ENCODE measurements at regions not wholly inside any gene's neighbourhood (a gene's known extent, or its start where the extent isn't known, plus 50 kb on each side); places are given as distances from the start of the nearest gene placed in this dataset.
A peak's percentile ranks its signal among the peaks of the same experiment; 100 is the strongest.
"Not testable (repeated sequence)": the region's sequence is repeated elsewhere in the genome, so short reads cannot be mapped to it uniquely, and the experiment has no call there.

DNA sequence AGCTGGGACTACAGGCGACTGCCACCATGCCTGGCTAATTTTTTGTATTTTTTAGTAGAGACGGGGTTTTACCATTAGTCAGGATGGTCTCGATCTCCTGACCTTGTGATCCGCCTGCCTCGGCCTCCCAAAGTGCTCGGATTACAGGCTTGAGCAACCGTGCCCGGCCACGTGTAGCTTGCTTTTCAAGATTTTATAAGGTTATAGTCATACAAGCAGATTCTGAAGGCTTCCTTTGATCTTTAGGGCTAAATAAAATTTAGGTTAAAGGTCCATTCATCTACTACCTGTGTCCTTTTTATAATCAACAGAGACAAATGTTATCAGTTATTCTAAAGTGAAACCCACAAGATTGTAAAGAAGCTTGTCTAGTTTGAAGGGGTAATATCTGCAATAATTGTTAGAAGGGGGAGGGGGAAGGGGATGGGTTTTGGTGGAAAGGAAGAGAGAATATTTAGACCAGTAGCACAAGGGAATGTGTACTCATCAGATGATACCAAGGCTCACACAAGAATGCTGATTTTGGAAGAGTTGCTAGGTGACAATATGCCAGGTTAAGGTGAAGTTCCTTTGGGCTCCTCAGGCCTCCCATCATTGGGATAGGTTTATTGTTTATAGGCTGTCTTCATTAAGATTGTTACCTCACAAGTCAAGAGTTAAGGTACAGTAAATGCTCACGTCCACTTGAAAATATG, 284.7 kb downstream of the ALDH8A1 start:
- no peak for DNase-seq

DNA sequence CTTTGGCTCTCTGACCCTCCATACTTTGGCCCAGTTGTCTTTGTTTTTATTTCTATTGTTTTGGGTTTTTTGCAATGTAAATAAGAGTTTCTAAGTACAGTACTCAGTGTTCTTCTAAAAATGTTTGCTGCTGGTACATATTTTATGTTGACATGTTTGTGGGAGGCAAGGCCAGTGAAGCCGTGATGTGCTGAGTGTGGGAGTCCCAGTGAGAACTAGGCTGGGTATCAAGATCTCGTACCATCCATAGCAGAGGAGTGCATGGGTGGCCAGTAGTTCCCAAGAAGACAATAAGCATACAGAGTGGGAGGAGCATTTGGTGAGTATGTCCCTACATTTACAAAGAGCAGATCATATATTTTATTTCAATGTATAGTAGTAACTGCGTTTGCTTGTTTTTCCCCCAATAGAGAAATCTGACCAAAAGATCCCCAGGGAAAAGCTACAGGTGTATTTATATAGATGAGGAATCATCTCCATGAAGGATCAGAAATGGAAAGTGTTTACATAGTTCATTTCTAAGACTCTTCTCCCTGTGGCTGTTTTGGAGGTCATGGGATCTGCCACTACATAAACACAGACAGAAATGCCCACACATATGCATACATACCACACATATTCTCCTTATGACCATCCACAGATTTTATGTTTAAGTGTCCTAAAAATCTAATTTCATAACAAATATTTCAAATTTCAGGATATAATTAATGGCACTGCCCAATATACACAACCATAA, 285.9 kb downstream of the ALDH8A1 start:
- DNase-seq, result no peak

DNA sequence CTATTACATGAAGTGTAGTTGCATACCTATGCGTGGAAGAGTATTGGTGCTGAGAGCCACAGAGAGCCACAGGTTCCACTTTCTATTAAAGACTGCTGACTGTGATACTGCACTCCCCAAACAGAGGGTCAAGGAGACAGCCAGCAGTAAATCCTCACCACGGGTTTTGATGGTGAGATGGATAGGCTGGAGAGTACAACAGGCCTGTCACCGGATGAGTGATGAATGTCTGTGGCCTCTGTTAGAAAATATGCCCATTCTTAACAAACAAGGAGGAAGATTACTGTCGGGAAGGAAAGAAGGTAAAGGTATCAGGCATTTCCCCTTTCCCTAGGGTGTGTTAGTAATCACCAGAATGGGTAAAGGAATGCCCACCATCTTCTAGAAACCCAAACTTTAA, 286.5 kb downstream of the ALDH8A1 start:
- DNase-seq, result no peak

DNA sequence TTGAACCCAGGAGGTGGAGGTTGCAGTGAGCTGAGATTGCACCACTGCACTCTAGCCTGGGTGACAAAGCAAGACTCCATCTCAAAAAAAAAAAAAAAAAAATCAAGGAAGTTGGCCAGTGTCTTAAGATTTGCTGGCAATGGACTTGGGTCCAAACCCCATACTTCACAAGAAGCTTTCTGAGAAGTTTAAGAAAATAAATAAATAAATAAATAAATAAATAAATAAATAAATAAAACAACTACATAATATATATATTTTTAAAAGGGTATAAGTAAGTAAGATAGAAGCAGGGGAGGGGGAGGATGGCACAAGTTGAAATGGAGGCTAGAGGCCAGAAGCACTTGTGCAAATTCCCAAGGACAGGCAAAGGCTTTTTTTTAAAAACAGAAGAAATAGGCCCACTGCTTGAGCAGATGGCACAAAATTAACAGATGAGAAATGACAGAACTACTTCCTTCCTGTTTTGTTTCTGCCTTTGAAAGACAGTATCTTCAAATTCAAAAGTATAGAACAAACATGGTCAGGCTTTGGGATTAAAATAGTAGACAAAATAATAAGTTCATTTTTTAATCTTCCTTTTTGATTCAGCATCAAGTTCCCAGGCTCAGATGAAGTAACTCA, 287.7 kb downstream of the ALDH8A1 start:
- DNase-seq, result no peak

DNA sequence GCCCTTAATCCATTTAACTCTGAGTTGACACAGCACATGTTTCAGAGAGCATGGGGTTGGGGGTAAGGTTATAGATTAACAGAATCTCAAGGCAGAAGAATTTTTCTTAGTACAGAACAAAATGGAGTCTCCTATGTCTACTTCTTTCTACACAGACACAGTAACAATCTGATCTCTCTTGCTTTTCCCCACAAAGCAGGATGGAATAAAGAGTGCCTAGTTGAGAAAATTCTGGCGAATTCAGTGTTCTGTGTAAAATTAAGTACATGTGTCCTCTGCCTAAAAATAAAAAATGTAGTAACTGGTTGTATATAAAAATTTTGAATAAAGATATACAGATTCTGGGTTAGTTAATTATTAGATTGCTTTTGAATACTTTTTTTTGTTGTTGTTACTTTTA, 290.0 kb downstream of the ALDH8A1 start:
- not testable (repeated sequence) for DNase-seq

DNA sequence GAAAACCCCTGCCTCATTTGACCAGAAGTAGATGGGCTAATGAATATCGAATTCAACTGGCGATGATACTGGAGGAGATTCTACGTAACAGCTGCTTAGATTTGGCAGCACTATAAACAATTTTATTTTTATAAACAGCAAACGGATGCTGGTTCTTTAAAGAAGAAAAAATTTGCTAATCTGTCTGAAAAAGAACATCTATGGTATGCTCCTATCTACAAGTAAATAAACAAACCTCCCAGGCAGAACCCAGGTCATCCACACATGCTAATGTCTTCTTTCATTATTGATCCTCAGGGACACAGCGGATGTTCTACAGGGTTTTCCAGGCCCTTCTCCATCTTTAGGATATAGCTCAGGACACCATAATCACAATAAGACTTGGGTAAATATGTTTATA, 291.3 kb downstream of the ALDH8A1 start:
- DNase-seq, result no peak

DNA sequence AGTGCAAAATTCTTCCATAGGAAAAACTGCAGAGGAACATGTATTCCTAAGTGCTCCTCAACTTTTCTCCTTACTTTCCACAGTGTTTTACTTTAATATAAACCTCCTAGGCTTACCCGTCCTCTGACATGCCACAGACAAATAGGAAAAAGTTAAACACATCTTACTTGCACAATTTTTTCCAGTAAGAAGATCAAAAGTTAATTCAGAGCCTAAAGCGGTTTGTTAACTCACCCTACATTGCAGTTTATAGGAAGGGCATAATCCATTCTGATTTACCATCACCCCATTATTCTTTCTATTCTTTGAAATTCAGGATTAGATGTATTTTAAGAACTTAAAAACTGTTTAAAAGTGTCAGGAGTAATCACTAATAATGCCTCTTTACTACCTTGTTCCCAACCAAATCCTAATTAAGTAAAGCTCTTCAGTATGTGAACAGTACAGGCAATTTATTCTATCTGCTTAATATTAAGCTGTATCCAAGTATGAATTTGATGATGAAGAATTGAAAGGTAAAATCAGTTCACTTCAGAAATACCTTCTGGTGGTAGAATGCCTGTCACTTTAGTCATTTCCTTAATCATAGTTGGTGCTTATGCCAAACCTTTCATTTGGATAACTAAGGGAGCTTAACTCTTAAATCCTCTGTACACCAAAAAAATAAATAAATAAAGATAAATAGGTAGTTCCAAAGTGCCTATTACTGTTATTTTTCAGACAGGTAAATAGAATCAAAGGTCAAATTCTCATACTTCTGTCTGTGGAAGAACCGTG, 292.0 kb downstream of the ALDH8A1 start:
- DNase-seq, result no peak

DNA sequence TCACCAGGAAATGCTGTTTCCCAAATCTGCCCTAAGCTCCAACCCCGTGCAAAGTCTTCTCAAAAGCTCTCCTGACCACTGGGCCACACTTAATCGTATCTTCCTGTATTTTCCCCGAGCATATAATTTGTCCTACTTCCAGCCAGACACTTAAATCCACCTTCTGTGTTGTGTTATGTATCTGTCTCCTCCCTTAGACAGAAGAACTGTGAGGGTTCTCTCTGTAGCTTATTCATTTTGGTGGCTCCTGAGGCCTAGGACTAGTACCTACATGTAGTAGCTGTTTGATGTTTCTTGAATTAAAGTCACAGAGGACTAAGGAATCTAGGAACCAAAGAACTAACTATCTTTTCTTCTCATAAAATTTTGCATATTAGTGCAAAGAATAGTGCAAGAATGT, 292.6 kb downstream of the ALDH8A1 start:
- no peak for DNase-seq

DNA sequence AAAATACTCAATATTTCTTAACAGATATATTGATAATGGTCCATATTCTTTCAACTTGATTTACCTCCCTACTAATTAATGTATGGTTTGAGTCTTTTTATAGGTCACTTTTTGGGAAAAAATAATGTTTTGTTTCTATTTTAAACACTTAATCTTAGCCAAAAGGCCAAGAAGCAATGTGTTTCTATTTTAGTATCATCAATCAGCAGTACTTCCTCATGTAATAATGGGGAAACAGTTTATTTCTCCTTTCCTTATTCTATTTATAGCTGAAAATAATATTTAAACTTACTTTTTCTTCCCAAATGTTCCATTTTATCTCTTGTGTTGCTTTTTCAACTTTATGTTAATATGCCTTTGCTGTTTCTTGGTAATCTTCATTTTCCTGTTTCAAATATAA, 295.1 kb downstream of the ALDH8A1 start:
- no peak for DNase-seq

DNA sequence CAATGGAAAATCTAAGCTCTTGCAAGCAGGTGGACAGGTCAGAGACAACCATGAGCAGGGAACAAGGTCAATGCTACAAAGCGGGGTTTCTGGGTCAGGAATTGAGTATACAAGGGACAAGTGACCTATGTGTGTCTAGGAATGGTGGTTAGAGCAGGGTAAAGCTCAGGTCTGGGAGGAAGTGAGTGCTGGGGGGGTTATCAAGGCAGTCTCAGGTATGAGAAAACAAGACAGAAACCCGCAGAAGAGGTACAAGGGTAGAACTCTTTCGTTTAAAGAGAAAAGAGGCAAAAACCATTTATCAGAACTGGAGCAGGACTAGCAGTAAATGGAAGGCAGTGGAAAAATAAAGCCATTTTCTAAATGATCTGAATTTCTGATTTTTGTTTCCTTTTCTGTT, 298.4 kb downstream of the ALDH8A1 start:
- DNase-seq, result no peak

DNA sequence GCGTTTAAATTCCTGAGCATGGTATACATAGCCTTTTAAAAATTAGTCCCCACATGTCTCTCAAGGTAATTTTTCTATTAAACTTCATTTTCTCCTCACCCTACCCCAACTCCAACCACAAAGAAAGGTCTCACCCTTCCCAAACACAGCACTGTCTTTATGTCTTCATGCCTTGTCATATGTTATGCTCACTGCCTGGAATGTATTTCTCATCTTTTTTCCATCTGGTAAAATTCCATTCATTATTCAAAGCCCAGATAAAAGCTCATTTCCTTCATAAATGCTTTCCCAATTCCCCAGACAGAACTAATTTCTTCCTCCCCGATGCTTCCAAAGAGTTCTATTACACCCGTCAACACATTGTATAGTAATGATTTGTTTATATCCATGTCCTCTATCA, 302.0 kb downstream of the ALDH8A1 start:
- DNase-seq, result no peak

DNA sequence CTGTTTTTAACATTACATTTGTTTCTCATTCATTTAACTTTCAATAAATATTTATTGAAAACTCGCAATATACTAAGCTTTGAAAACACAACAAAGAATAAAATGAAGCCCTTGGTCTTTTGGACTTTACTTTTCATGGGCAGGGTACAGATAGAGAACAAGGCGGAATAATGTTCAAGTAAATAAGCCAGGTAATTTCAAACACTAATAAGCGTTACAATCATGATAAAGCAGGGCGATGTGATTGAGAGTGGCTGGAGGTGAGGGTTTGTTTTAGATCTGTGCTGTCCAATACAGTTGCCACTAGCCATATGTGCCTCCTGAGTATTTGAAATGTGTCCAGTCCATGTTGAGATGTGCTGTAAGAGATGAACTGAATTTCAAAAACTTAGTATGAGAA, 307.1 kb downstream of the ALDH8A1 start:
- no peak for DNase-seq

DNA sequence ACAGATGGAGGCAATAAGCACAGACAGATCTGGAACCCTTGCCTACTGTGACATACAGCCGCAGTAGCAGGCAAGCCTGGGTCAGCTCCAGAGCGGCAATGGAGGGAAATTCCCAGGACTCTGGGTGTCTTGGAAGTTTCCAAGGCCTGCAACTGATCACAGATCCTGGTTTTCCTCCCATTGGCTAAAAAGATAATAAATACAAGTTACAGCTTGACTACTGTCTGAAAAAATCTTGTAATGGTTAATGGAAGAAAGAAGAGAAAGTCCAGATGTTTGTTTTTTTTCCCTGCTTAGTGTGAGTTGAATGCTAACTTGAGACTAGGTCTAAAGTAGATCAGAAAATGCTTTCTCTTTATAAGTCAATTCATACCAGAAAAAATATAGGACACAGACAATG, 307.6 kb downstream of the ALDH8A1 start:
- no peak for DNase-seq

DNA sequence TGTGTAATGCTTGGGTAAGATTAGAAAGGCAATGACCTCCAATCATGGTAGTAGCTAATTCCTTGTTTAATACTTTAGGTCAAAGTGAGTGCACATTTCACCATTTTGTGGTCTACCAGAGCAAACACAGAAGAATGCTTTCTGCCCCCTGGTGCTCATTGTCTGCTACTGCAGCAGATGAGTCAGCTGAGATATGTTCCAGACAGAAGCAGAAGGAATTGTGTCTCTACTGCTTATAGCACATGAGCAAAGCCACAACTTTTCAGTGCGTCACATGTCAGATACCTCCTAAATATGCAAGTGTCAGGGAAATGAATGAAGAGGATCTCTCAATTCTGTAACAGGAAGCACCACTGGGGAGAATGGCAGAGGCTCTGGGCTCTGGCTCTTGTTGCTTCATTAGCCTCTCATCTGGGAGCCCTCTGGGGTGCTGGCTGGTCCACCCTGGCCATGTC, 308.9 kb downstream of the ALDH8A1 start:
- peak; percentile 91 for DNase-seq

DNA sequence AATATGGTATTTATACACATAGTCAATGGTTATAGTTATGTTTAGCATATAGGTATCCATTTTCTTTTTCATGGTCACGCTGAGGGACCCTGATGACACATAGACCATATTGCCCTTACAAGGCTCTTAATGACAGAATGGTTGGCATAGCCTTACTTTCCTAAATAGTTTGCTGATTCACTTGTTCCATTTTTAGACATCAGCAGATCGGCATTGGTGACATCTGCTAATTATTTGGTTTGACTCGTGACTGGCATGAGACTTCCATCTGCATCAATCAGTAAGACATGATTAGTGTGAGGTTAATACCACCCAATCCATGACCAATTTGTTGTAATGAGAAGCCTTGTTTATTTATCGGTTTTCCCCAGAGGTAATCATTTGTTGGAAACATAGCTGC, 309.7 kb downstream of the ALDH8A1 start:
- DNase-seq, result no peak

DNA sequence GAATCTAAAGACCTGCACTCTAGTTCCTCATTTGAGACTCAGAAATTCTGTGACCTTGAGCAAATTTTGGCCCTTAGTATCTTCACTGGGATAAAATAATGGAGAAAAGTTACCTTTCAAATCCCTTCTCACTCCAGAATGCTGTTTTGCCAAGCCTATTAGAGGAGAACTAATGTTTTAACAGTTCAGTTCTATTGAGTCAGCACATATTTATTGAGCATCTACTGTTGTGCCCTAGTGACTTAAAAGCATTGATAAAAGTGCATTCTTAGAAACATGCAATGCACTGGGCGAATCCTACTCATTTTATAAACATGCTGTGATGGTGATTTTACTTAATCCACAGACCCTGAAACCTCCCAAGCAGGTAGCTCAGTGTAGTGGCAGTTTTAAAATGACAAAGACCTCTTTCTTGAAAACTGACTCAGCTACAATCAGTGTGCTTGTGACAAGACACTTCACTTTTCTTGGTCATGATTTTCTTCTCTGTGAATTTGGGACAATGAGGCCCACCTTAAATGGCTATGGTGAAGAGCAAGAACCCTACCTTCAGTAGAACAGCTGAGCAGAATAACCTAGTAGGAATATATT, 312.0 kb downstream of the ALDH8A1 start:
- no peak for DNase-seq

DNA sequence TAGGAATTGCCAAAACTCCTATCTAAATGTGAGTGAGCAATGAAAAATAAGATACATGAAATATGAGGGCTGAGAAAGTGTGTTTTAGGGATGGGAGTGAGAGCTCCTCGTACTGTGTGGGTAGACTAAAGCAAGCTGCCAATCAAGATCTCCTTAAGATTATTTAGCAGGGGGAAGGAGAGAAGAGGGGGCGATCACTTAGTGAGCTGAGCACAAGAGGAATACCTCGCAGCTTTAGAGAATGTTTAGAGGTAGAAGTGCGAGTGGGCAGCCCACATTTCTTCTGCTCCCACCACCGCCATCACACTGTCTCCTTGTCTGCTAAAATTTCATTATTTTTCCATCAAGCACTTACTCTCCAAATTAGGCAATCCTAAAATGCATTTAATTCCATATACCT, 312.6 kb downstream of the ALDH8A1 start:
- no peak for DNase-seq

DNA sequence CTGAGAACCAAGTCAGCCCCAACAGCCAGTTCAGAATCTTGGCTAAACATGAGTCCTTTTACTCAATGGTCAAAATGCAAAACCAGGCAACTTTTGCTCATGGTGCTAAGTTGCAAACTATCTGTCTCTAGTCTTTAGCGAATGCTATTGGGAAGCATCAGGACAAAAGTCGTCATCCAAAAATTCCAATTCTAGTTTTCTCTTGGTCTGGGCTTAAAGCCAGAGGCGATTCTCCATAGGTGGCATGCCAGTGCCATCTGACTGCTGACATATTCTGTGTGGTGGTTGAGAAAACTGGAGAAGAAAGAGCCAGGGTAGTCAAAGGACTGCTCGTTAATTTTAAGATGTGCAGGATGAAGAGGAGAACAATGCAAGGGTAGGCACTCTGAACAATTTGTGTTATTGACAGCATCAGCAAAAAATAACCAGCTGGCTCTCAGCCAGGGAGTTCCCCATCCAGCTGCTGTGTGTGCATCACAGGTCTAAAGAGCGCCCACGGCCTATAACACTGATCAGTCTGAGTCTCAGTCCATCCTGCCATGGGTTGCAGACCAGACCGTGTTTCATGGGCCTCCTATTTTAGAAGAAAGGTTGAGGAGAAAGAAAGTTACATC, 313.6 kb downstream of the ALDH8A1 start:
- no peak for DNase-seq

DNA sequence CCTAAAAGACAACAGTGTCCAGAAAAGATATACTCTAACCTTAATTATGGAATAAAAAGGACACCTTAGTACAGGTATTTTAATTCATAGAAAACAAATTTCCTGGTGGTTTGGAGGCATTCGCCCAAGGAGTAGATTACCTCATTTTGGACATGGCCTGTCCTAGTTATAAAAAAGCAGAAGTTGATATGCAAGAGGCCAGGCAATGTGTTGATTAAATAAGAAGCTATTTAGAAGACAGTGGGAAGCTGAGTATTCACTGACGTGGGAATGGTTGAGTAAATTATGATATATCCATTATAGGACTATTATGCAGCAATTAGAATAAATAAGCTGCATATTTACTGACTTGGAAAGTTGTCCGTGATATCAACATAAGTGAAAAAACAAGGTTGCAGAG, 314.9 kb downstream of the ALDH8A1 start:
- DNase-seq, result no peak

DNA sequence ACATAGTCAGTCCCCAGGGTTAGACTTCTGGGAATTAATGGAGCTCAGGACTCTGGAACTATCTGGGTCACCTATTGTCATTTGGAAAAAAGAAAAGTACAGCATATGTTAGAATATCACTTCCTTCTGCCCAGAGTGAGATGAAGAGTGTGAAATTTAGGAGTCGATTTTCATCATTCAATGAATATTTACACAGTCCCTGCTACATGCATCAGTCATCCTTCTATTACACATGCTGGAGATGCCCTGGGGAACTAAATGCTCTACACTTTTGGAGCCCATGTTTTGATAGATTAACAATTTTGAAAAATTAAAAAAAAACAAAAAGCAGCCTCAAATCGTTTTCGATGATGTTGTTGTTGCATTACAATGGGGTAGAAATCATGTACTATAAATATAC, 315.4 kb downstream of the ALDH8A1 start:
- DNase-seq, result no peak

DNA sequence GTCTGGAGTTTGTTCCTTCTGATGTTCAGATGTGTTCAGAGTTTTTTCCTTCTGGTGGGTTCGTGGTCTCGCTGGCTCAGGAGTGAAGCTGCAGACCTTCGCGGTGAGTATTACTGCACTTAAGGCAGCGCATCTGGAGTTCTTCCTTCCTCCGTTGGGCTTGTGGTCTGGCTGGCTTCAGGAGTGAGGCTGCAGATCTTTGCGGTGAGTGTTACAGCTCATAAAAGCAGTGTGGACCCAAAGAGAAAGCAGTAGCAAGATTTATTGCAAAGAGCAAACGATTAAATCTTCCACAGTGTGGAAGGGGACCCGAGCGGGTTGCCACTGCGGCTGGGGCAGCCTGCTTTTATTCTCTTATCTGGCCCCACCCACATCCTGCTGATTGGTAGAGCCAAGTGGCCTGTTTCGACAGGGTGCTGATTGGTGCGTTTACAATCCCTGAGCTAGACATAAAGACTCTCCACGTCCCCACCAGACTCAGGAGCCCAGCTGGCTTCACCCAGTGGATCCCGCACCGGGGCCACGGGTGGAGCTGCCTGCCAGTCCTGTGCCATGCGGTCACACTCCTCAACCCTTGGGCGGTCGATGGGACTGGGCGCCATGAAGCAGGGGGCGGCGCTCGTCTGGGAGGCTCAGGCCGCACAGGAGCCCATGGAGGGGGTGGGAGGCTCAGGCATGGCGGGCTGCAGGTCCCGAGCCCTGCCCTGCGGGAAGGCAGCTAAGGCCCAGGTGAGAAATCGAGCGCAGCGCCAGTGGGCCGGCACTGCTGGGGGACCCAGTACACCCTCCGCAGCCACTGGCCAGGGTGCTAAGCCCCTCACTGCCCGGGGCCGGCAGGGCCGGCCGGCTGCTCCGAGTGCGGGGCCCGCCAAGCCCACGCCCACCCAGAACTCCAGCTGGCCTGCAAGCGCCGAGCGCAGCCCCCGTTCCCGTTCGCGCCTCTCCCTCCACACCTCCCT, 315.3 kb upstream of the SGK1 start:
- DNase-seq, result peak; percentile 67

All from hematopoietic multipotent progenitor cell treated with erythropoietin and hydrocortisone succinate and interleukin-3 and kit ligand, for 6 days (in vitro differentiated cells).